CD4-positive, CD25-positive, alpha-beta regulatory T cell (primary cell): ENCODE measurements at regions not wholly inside any gene's neighbourhood (a gene's known extent, or its start where the extent isn't known, plus 50 kb on each side); places are given as distances from the start of the nearest gene placed in this dataset.

Source experiments
- ATAC-seq, 2 donors: fragments of 150-1000 bp; cut with Tn5 transposase; one replicate each; pipeline ENCODE4 v1.10.0; 2021; ENCODE audit warnings: low read depth in 2 of 2, moderate number of reproducible peaks in 2 of 2, moderate library complexity in 1 of 2
- DNase-seq, 3 donors: peaks; one replicate each; pipeline versions ENCODE4 v3.0.0 to v3.0.0-alpha.2; 2012 to 2022; ENCODE audit warnings: mixed read lengths in 1 of 3
- H3K27ac ChIP-seq: one replicate; pipeline ENCODE4 v1.7.0; 2013; ENCODE audit warnings: mild to moderate bottlenecking, low read length; ENCODE audit not compliant: insufficient read depth, poor library complexity, severe bottlenecking
- H3K27me3 ChIP-seq: one replicate; pipeline ENCODE4 v1.7.0; 2013; ENCODE audit warnings: low read length; ENCODE audit not compliant: control insufficient read depth, insufficient read depth
- H3K36me3 ChIP-seq: one replicate; pipeline ENCODE4 v1.7.0; 2013; ENCODE audit warnings: mild to moderate bottlenecking, low read length, moderate library complexity; ENCODE audit not compliant: control insufficient read depth, insufficient read depth
- H3K4me1 ChIP-seq: 2 replicates; pipeline ENCODE4 v1.7.0; 2013; ENCODE audit warnings: mild to moderate bottlenecking, low read length; ENCODE audit not compliant: insufficient read depth, control insufficient read depth, poor library complexity, severe bottlenecking
- H3K4me3 ChIP-seq: one replicate; pipeline ENCODE4 v1.7.0; 2013; ENCODE audit warnings: low read depth, mild to moderate bottlenecking, low read length, moderate library complexity
- H3K9me3 ChIP-seq, 2 experiments: 1 replicate in 1 of 2; 2 replicates in 1 of 2; pipeline ENCODE4 v1.7.0; 2013; ENCODE audit warnings: low read length in 2 of 2, mild to moderate bottlenecking in 1 of 2, moderate library complexity in 1 of 2; ENCODE audit not compliant: control insufficient read depth in 2 of 2
- H3K27ac Mint-ChIP-seq, 3 donors: one replicate each; pipeline ENCODE4 v1.8.0; 2020 to 2022; ENCODE audit warnings: mild to moderate bottlenecking in 3 of 3, mixed read lengths in 3 of 3, moderate library complexity in 2 of 3
- H3K27me3 Mint-ChIP-seq: one replicate; pipeline ENCODE4 v1.8.0; 2022; ENCODE audit warnings: mild to moderate bottlenecking, mixed read lengths
- H3K36me3 Mint-ChIP-seq: one replicate; pipeline ENCODE4 v1.8.0; 2020; ENCODE audit warnings: mixed read lengths
- H3K4me1 Mint-ChIP-seq, 4 donors: one replicate each; pipeline ENCODE4 v1.8.0; 2020 to 2022; ENCODE audit warnings: mixed read lengths in 4 of 4, mild to moderate bottlenecking in 1 of 4
- H3K4me3 Mint-ChIP-seq, 4 donors: one replicate each; pipeline ENCODE4 v1.8.0; 2020 to 2022; ENCODE audit warnings: mild to moderate bottlenecking in 4 of 4, mixed read lengths in 4 of 4, moderate library complexity in 3 of 4
- H3K9me3 Mint-ChIP-seq, 7 donors: one replicate each; pipeline ENCODE4 v1.8.0; 2020 to 2022; ENCODE audit warnings: mixed read lengths in 7 of 7, mild to moderate bottlenecking in 3 of 7, moderate library complexity in 2 of 7

DNA sequence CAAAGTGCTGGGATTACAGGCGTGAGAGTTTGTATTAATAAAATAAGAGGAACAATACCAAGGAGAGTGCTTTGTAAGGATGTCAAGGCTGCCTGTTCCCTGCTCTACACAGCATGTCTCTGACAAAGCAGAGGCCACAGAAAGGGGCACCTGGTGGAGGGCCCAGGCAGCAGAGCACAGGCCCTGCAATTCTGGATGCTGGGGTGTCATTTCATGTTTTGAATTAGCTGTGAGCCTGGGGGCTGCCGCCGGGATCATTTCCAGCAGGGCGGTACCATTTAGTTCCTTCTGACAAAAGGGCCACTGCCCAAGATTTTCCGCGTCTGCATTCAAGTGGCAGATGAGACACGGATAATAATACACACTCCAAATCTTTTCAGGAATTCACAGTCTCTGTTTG lies 396.9 kb downstream of the GADD45G start:
- ATAC-seq (no peak), DNase-seq (no peak)
- H3K27me3 ChIP-seq, result peaks cover 2% of the 10 kb centered on the region
- H3K4me1 Mint-ChIP-seq, result peaks cover 7 to 28% (median 17%) of the 10 kb centered on the region in 4 donors
- peaks cover 0 to 4% (median 0%) of the 10 kb centered on the region in 7 donors for H3K9me3 Mint-ChIP-seq
- H3K4me1 ChIP-seq, result no peaks in the 10 kb centered on the region
- no peak overlapping the region for H3K27ac ChIP-seq
- H3K4me3 ChIP-seq, result no peak overlapping the region
- H3K27me3 Mint-ChIP-seq, result peaks cover 11% of the 10 kb centered on the region
- H3K9me3 ChIP-seq, result peaks cover 0 to 4% of the 10 kb centered on the region in 2 experiments
- H3K36me3 Mint-ChIP-seq, result no peaks in the 10 kb centered on the region
- no peak overlapping the region for H3K27ac Mint-ChIP-seq
- H3K4me3 Mint-ChIP-seq, result no peak overlapping the region
- H3K36me3 ChIP-seq, result no peaks in the 10 kb centered on the region

DNA sequence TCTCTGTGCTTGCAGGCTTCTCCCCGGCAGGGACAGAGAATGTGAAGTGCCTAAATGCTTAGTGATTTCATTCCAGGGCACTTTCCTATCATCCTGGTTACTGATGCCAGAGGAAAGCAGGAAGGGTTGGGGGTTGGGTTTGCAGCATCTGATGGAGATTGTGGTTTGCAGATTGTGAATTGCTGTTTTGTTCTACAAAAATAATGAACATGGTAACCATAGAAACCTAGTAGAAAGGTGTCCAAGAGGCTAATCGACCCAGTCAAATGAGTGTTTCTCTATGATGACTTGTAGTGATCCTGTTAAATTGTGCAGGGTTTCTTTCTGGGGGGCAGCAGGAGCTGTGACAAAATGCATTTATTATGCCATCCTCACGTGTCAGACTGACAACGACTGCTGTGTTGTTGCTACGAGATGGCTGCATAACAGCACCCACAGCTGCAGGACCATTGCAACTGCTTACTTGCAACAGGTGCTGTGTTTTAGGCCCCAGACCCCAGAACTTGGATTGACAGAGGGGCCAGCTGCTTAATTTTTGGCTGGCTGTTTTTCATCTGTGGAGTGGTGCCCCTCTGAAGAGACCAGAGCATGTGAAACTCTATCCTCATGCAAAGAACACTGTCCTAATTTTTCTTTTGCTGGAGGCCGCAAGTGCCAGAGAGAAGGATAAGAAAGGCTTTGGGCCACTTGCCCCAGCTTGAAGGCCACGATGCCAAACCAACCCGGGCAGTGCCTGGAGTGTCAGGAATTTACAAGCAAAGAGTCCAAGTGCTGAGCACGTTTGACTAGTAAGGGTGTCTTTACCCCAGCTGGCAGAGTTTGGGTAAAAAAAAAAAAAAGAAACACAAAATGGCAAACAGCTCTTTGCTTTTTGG lies 397.8 kb downstream of the GADD45G start:
- no peak overlapping the region for H3K4me3 Mint-ChIP-seq
- H3K36me3 ChIP-seq, result no peaks in the 10 kb centered on the region
- H3K36me3 Mint-ChIP-seq, result no peaks in the 10 kb centered on the region
- no peak overlapping the region for H3K27ac ChIP-seq
- peaks cover 7 to 28% (median 17%) of the 10 kb centered on the region in 4 donors for H3K4me1 Mint-ChIP-seq
- peaks cover 0 to 4% of the 10 kb centered on the region in 2 experiments for H3K9me3 ChIP-seq
- no peak for DNase-seq
- no peak overlapping the region for H3K4me3 ChIP-seq
- H3K4me1 ChIP-seq, result no peaks in the 10 kb centered on the region
- no peak overlapping the region for H3K27ac Mint-ChIP-seq
- peaks cover 11% of the 10 kb centered on the region for H3K27me3 Mint-ChIP-seq
- H3K9me3 Mint-ChIP-seq, result peaks cover 0 to 4% (median 0%) of the 10 kb centered on the region in 7 donors
- H3K27me3 ChIP-seq, result peaks cover 2% of the 10 kb centered on the region
- no peak for ATAC-seq

DNA sequence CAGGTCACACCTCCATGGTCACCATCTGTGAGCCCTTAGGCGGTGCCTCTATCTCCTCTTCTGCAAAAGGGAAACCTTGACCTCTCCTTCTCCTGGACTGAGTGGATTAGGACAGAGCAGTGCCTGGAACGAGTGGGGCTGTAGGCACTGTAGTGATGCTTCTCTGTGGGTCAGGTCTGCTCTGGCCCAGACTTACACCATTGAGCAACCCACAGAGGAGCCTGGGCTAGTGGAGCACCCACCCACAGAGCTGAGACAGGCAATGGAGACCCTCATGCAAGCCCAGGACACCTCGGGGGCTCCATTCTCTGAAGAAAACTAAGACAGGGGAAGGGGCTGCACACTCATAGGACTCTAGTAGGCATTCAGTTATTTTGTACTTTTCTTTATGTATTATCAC lies 400.6 kb downstream of the GADD45G start:
- Mint-ChIP-seq H3K27me3 (peaks cover 8% of the 10 kb centered on the region), H3K27ac (no peak overlapping the region), H3K4me3 (no peak overlapping the region), H3K9me3 (peaks cover 0 to 4% (median 0%) of the 10 kb centered on the region in 7 donors), H3K4me1 (peaks cover 0 to 11% (median 7%) of the 10 kb centered on the region in 4 donors), H3K36me3 (no peaks in the 10 kb centered on the region)
- ATAC-seq (no peak), DNase-seq (no peak)
- H3K4me1 ChIP-seq, result no peaks in the 10 kb centered on the region
- peaks cover 0 to 4% of the 10 kb centered on the region in 2 experiments for H3K9me3 ChIP-seq
- H3K36me3 ChIP-seq, result no peaks in the 10 kb centered on the region
- H3K27ac ChIP-seq, result no peak overlapping the region
- H3K4me3 ChIP-seq, result no peak overlapping the region
- H3K27me3 ChIP-seq, result peaks cover 2% of the 10 kb centered on the region

DNA sequence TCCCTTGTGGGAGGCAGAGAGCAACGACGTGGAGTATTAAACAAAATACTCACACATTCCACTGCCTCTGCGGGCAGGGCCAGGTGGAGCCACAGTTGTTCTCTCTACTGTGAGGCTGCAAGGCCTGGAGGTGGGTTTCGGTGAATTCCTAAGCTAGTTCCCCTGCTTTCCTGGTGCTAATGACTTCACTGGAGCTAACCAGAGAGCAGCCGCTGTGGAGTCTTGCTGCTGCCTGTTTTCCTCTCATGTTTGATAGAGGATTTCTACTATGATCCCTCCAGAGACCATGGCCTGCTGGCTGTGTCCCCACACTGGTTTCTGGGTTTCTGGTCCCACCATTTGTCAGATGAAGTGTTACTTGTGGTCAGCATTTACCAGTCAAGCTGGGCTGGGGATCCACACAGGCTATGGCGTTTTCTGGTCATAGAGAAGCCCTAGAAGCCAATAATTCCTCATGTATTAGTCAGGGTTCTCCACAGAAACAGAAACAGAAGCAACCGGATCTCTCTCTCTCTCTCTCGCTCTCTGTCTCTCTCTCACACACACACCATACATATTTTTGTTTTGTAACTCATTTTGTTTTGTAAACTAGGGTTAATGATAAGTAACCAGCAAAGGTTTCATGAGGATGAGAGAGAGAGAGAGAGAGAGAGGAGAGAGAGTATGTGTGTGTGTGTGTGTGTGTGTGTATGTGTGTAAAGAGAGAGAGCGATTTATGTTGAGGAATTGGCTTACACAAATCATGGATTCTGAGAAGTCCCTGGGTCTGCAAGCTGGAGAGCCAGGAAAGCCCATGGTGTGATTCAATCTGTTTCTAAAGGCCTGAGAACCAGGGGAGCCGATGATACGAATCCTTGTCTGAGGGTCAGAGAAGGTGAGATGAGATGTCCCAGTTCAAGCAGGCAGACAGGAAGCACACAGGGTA lies 403.0 kb downstream of the GADD45G start:
- H3K4me1 Mint-ChIP-seq, result peaks cover 0 to under 1% (median 0%) of the 10 kb centered on the region in 4 donors

DNA sequence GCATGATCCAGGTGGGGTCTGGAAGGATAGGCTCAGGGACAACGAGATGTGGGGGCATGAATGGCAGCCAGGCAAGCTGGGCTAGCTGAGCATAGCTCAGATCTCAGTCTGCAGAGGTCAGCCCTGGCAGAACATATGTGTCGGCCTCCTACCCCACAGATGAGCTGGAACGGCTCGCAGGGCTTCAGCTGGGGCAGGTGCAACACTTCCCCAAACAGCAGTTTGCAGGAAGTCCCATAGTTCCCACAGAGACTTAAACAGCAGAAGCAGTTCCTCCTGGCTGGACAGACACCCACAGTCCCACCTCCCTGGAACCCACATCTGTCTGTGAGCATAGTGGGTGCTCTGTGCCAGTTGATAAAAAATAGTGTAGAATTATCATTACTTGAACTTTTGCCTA lies 404.6 kb downstream of the GADD45G start:
- Histone ChIP-seq H3K9me3 (peaks cover 0 to 4% of the 10 kb centered on the region in 2 experiments), H3K4me3 (no peak overlapping the region), H3K4me1 (no peaks in the 10 kb centered on the region), H3K27me3 (peaks cover 2% of the 10 kb centered on the region), H3K27ac (no peak overlapping the region), H3K36me3 (no peaks in the 10 kb centered on the region)
- ATAC-seq, result no peak
- Mint-ChIP-seq H3K4me1 (no peaks in the 10 kb centered on the region), H3K4me3 (no peak overlapping the region), H3K27me3 (no peaks in the 10 kb centered on the region), H3K36me3 (no peaks in the 10 kb centered on the region), H3K9me3 (peaks cover 0 to 4% (median 0%) of the 10 kb centered on the region in 7 donors), H3K27ac (no peak overlapping the region)
- DNase-seq, result no peak

More for the DNA sequence above, 403.0 kb downstream of the GADD45G start:
- Histone ChIP-seq H3K4me3 (no peak overlapping the region), H3K9me3 (peaks cover 0 to 4% of the 10 kb centered on the region in 2 experiments), H3K27me3 (peaks cover 2% of the 10 kb centered on the region), H3K27ac (no peak overlapping the region), H3K4me1 (no peaks in the 10 kb centered on the region), H3K36me3 (no peaks in the 10 kb centered on the region)
- no peak overlapping the region for H3K4me3 Mint-ChIP-seq
- DNase-seq (no peak), ATAC-seq (no peak)
- H3K27me3 Mint-ChIP-seq, result no peaks in the 10 kb centered on the region
- no peak overlapping the region for H3K27ac Mint-ChIP-seq
- H3K36me3 Mint-ChIP-seq, result no peaks in the 10 kb centered on the region
- peaks cover 0 to 4% (median 0%) of the 10 kb centered on the region in 7 donors for H3K9me3 Mint-ChIP-seq

DNA sequence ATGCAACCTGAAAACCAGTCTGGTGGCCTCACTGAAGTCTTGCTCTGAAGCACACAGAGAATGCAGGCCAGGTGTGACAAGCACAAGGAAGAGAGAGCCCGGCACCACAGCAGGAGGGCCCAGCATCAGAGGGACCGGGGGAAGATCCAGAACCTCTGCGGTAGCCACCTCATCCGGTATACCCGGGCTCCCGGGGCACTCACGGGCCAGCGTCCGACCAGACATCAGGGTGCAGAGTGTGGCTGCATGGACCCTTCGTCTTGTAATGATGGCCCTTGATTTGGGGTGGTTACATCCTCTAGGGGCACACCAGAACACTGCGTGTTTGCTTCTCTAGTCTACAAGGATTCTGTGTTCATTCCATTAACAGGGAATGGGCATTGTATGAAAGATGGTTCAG lies 406.0 kb downstream of the GADD45G start:
- Mint-ChIP-seq H3K27me3 (no peaks in the 10 kb centered on the region), H3K9me3 (peaks cover 0 to 3% (median 0%) of the 10 kb centered on the region in 7 donors), H3K36me3 (no peaks in the 10 kb centered on the region), H3K4me1 (no peaks in the 10 kb centered on the region), H3K27ac (no peak overlapping the region), H3K4me3 (no peak overlapping the region)
- DNase-seq (no peak), ATAC-seq (no peak)
- Histone ChIP-seq H3K9me3 (no peaks in the 10 kb centered on the region), H3K4me3 (no peak overlapping the region), H3K27me3 (peaks cover 2% of the 10 kb centered on the region), H3K4me1 (no peaks in the 10 kb centered on the region), H3K36me3 (no peaks in the 10 kb centered on the region), H3K27ac (no peak overlapping the region)

DNA sequence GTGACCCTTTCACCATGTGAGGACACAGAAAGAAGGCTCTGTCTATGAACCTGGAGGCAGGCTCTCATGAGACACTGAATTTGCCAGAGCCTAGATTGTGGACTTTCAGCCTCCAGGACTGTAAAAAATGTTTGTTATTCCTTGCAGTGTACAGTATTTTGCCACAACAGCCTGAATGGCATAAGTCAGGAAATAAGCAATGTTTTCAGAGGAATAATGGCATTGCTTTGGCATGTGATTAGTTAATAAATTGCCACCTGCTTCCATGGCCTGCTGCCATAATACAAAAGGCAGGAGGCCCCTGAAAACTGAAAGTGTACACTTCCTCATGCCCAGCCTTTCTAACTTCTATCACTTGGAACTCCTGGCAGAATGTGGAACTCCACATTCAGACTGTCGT lies 408.1 kb downstream of the GADD45G start:
- H3K27ac Mint-ChIP-seq, result no peak overlapping the region
- Histone ChIP-seq H3K9me3 (no peaks in the 10 kb centered on the region), H3K27ac (no peak overlapping the region), H3K4me1 (no peaks in the 10 kb centered on the region), H3K4me3 (no peak overlapping the region), H3K27me3 (no peaks in the 10 kb centered on the region), H3K36me3 (no peaks in the 10 kb centered on the region)
- ATAC-seq (no peak), DNase-seq (no peak)
- no peak overlapping the region for H3K4me3 Mint-ChIP-seq
- H3K4me1 Mint-ChIP-seq, result no peaks in the 10 kb centered on the region
- no peaks in the 10 kb centered on the region for H3K36me3 Mint-ChIP-seq
- peaks cover 5% of the 10 kb centered on the region for H3K27me3 Mint-ChIP-seq
- H3K9me3 Mint-ChIP-seq, result peaks cover 0 to 3% (median 0%) of the 10 kb centered on the region in 7 donors
